ENCODE measurements at regions not wholly inside any gene's neighbourhood (a gene's known extent, or its start where the extent isn't known, plus 50 kb on each side); places are given as distances from the start of the nearest gene placed in this dataset.
"Not testable (repeated sequence)": the region's sequence is repeated elsewhere in the genome, so short reads cannot be mapped to it uniquely, and the experiment has no call there.

GRCh38 chr3:102688556-102688930 is 253.7 kb downstream of the ZPLD1 start:
- ChIA-PET CTCF (interaction anchor here (2.9 kb wide), 1 partner anchor 15 kb away, joined by 13 read pairs; no protein-coding TSS in a partner anchor), POLR2A (no interaction called here)
- H3K4me1 Mint-ChIP-seq = no peaks in the 10 kb centered on the region
- no peak overlapping the region for H3K4me3 Mint-ChIP-seq
- ATAC-seq (no peak), DNase-seq (no peak)
- no peak overlapping the region for H3K27ac Mint-ChIP-seq
- no peaks in the 10 kb centered on the region for H3K9me3 Mint-ChIP-seq (ENCODE audit: low read depth)
- H3K36me3 Mint-ChIP-seq (ENCODE audit: low read depth) = no peaks in the 10 kb centered on the region
- intact Hi-C loops (cut with DNase I, micrococcal nuclease) = no loop called here
- H3K27me3 Mint-ChIP-seq = peaks cover 10% of the 10 kb centered on the region

- ATAC-seq (no peak), DNase-seq (no peak)
- Mint-ChIP-seq H3K4me1 (no peaks in the 10 kb centered on the region), H3K27ac (no peak overlapping the region), H3K9me3 (ENCODE audit: low read depth) (no peaks in the 10 kb centered on the region), H3K27me3 (peaks cover 10% of the 10 kb centered on the region), H3K4me3 (no peak overlapping the region), H3K36me3 (ENCODE audit: low read depth) (no peaks in the 10 kb centered on the region)
- ChIA-PET POLR2A (no interaction called here), CTCF (interaction anchor here (2.9 kb wide), 1 partner anchor 18 kb away, joined by 13 read pairs; no protein-coding TSS in a partner anchor)
- intact Hi-C loops (cut with DNase I, micrococcal nuclease) = no loop called here
Observed at GRCh38 chr3:102691507-102691906, 256.7 kb downstream of the ZPLD1 start.

GRCh38 chr3:102699104-102699818 is 264.4 kb downstream of the ZPLD1 start:
- Mint-ChIP-seq H3K4me1 (no peaks in the 10 kb centered on the region), H3K9me3 (ENCODE audit: low read depth) (no peaks in the 10 kb centered on the region), H3K27me3 (peaks cover 8% of the 10 kb centered on the region), H3K4me3 (no peak overlapping the region), H3K36me3 (ENCODE audit: low read depth) (no peaks in the 10 kb centered on the region), H3K27ac (no peak overlapping the region)
- ChIA-PET POLR2A (no interaction called here), CTCF (no interaction called here)
- intact Hi-C loops (cut with DNase I, micrococcal nuclease) = no loop called here
- DNase-seq (no peak), ATAC-seq (no peak)

DNA sequence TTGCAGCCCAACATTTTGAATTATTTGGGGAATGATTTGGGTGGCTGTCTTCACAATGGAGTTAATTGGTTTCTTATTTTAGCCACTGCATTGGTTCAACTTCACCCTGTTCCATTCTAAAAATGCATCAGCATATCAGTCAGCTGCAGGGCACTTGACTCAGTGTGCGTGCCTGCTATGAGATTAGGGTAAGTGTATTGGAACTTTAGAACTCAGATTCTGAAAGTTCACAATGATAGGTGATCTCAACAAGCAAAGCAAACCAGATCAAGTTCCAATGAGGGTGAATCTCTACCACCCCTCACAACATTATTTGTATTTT is 265.0 kb downstream of the ZPLD1 start:
- ChIA-PET CTCF (no interaction called here), POLR2A (no interaction called here)
- Mint-ChIP-seq H3K27ac (no peak overlapping the region), H3K4me3 (no peak overlapping the region), H3K9me3 (ENCODE audit: low read depth) (no peaks in the 10 kb centered on the region), H3K36me3 (ENCODE audit: low read depth) (no peaks in the 10 kb centered on the region), H3K4me1 (no peaks in the 10 kb centered on the region), H3K27me3 (peaks cover 5% of the 10 kb centered on the region)
- DNase-seq (no peak), ATAC-seq (no peak)
- intact Hi-C loops (cut with DNase I, micrococcal nuclease) = no loop called here

DNA sequence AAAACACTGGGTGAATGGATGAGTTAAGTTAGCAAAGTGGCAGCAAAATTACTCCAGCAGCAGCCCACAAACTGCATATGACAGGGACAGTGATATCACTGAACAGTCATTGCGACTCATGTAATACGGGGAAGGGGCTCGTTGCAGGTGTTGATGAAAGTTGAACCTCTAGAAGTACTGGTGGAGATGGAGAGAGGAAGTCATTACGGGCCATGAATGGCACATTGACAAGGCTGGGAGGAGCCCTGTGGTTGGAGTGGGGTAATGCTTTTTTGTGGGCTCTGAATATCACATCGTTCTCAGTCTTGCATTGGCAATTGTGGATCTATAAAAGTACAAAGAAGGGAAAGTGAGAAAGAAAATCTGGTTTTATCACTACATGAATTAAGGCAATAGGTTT is 278.1 kb downstream of the ZPLD1 start:
- no peaks in the 10 kb centered on the region for H3K36me3 Mint-ChIP-seq (ENCODE audit: low read depth)
- H3K4me3 Mint-ChIP-seq = no peak overlapping the region
- H3K27ac Mint-ChIP-seq = no peak overlapping the region
- peak; percentile 71 for ATAC-seq
- H3K9me3 Mint-ChIP-seq (ENCODE audit: low read depth) = no peaks in the 10 kb centered on the region
- H3K4me1 Mint-ChIP-seq = peaks cover 8% of the 10 kb centered on the region
- DNase-seq = peak; percentile 22
- CTCF ChIA-PET = no interaction called here
- intact Hi-C loops (cut with DNase I, micrococcal nuclease) = loop anchor here in 1 of 2 experiments (10.0 kb wide), 1 partner anchor 898 kb away; no protein-coding TSS in a partner anchor
- H3K27me3 Mint-ChIP-seq = peaks cover 8% of the 10 kb centered on the region
- POLR2A ChIA-PET = no interaction called here

- Mint-ChIP-seq H3K4me1 (peaks cover 8% of the 10 kb centered on the region), H3K27me3 (peaks cover 8% of the 10 kb centered on the region), H3K27ac (no peak overlapping the region), H3K36me3 (ENCODE audit: low read depth) (no peaks in the 10 kb centered on the region), H3K4me3 (no peak overlapping the region), H3K9me3 (ENCODE audit: low read depth) (no peaks in the 10 kb centered on the region)
- ATAC-seq (no peak), DNase-seq (no peak)
- CTCF ChIA-PET = interaction anchor here (1.5 kb wide), 1 partner anchor 41 kb away, joined by 6 read pairs; no protein-coding TSS in a partner anchor
- POLR2A ChIA-PET = no interaction called here
- intact Hi-C loops (cut with DNase I, micrococcal nuclease) = loop anchor here in 1 of 2 experiments (10.0 kb wide), 1 partner anchor 900 kb away; no protein-coding TSS in a partner anchor
Observed at GRCh38 chr3:102714567-102714966, 279.8 kb downstream of the ZPLD1 start.

- Mint-ChIP-seq H3K4me3 (no peak overlapping the region), H3K27me3 (peaks cover 8% of the 10 kb centered on the region), H3K36me3 (ENCODE audit: low read depth) (no peaks in the 10 kb centered on the region), H3K4me1 (peaks cover 8% of the 10 kb centered on the region), H3K9me3 (ENCODE audit: low read depth) (no peaks in the 10 kb centered on the region), H3K27ac (no peak overlapping the region)
- peak; percentile 82 for ATAC-seq
- intact Hi-C loops (cut with DNase I, micrococcal nuclease) = loop anchor here in 1 of 2 experiments (10.0 kb wide), 1 partner anchor 900 kb away; no protein-coding TSS in a partner anchor
- ChIA-PET POLR2A (no interaction called here), CTCF (interaction anchor here (1.5 kb wide), 1 partner anchor 41 kb away, joined by 6 read pairs; no protein-coding TSS in a partner anchor)
- DNase-seq = no peak
Observed at GRCh38 chr3:102715030-102715697, 280.3 kb downstream of the ZPLD1 start.

DNA sequence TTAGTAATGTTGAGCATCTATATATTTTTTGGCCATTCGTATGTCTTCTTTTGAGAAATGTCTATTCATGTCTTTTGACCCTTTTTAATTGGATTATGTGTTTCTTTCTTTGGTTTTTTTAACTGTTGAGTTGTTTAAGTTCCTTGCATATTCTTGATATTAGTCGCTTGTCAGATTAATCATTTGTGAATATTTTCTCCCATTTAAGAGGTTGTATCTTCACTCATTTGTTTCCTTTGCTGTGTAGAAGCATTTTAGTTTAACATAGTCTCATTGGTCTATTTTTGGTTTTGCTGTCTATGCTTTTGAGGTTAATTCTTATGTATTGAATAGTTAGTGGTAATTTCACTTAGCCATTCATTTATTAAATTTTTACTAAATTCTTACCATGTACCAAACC is 283.8 kb downstream of the ZPLD1 start:
- Mint-ChIP-seq H3K27ac (no peak overlapping the region), H3K9me3 (ENCODE audit: low read depth) (no peaks in the 10 kb centered on the region), H3K4me1 (peaks cover 8% of the 10 kb centered on the region), H3K4me3 (no peak overlapping the region), H3K36me3 (ENCODE audit: low read depth) (no peaks in the 10 kb centered on the region), H3K27me3 (peaks cover 1% of the 10 kb centered on the region)
- ChIA-PET POLR2A (no interaction called here), CTCF (no interaction called here)
- intact Hi-C loops (cut with DNase I, micrococcal nuclease) = loop anchor here in 1 of 2 experiments (10.0 kb wide), 1 partner anchor 904 kb away; no protein-coding TSS in a partner anchor
- no peak for ATAC-seq
- DNase-seq = no peak

GRCh38 chr3:102722317-102722716 is 287.5 kb downstream of the ZPLD1 start:
- H3K4me1 Mint-ChIP-seq = no peaks in the 10 kb centered on the region
- CTCF ChIA-PET = interaction anchor here (1.1 kb wide), 1 partner anchor 13 kb away, joined by 3 read pairs; no protein-coding TSS in a partner anchor
- no peak for ATAC-seq

DNA sequence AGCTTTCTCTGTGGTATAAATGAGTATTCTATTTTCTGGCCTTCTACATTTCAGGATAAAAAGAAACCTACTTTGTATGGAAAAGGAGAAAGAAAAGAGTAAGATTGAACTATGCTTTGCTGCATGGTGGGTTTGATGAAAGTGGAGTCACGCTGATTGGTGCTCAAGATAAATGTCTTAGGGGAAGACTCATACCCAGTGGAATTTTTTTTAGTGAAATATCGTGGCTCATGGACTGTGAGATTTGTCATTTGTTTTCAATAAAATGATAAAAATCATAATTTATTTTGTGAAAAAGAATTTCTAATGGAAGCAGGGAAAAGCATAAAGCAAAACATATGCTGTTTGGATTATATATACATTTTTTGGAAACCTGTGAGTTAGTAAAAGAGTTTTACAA is 292.5 kb downstream of the ZPLD1 start:
- Mint-ChIP-seq H3K27ac (no peak overlapping the region), H3K4me1 (no peaks in the 10 kb centered on the region), H3K4me3 (no peak overlapping the region), H3K27me3 (peaks cover 2% of the 10 kb centered on the region), H3K36me3 (ENCODE audit: low read depth) (no peaks in the 10 kb centered on the region), H3K9me3 (ENCODE audit: low read depth) (no peaks in the 10 kb centered on the region)
- ChIA-PET POLR2A (no interaction called here), CTCF (interaction anchor here (1.5 kb wide), 1 partner anchor 54 kb away, joined by 5 read pairs; no protein-coding TSS in a partner anchor)
- intact Hi-C loops (cut with DNase I, micrococcal nuclease) = no loop called here
- no peak for ATAC-seq
- no peak for DNase-seq

More at GRCh38 chr3:102722317-102722716, 287.5 kb downstream of the ZPLD1 start:
- POLR2A ChIA-PET = no interaction called here
- H3K27ac Mint-ChIP-seq = no peak overlapping the region
- intact Hi-C loops (cut with DNase I, micrococcal nuclease) = no loop called here
- no peak overlapping the region for H3K4me3 Mint-ChIP-seq
- DNase-seq = no peak
- peaks cover 3% of the 10 kb centered on the region for H3K27me3 Mint-ChIP-seq
- H3K36me3 Mint-ChIP-seq (ENCODE audit: low read depth) = no peaks in the 10 kb centered on the region
- no peaks in the 10 kb centered on the region for H3K9me3 Mint-ChIP-seq (ENCODE audit: low read depth)

DNA sequence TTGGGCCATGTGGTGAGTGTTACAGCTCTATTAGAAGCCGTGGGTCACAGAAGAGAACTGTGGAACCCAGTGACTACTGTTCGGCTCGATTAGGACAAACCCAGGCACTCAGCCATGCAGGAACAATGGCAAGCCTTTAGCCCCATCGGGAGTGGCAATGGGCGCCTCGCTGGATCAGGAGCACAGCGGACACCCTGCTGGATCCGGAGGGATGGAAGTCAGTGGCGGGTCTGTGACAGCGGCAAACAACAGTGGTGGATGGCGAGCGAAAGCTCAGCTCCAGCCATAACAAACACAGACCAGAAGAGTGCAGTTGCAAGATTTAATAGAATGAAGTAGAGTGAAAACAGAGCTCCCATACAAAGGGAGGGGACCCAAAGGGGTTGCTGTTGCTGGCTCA is 297.8 kb downstream of the ZPLD1 start:
- H3K9me3 Mint-ChIP-seq (ENCODE audit: low read depth); H3K4me3 Mint-ChIP-seq; H3K36me3 Mint-ChIP-seq (ENCODE audit: low read depth); POLR2A ChIA-PET; intact Hi-C loops (cut with DNase I, micrococcal nuclease); DNase-seq; H3K27ac Mint-ChIP-seq; ATAC-seq; H3K4me1 Mint-ChIP-seq; H3K27me3 Mint-ChIP-seq: not testable (repeated sequence)
- CTCF ChIA-PET = interaction anchor here (0.6 kb wide), 1 partner anchor 33 kb away, joined by 3 read pairs; no protein-coding TSS in a partner anchor
